GM12874 (cell line): ENCODE measurements at regions not wholly inside any gene's neighbourhood (a gene's known extent, or its start where the extent isn't known, plus 50 kb on each side); places are given as distances from the start of the nearest gene placed in this dataset.

Experiments
- CTCF ChIP-seq: IDR thresholded peaks from 2 replicates; pipeline ENCODE4 v1.5.1; 2011; ENCODE audit warnings: low read depth, mild to moderate bottlenecking, control low read depth, low read length, moderate library complexity; ENCODE audit not compliant: insufficient read depth

DNA sequence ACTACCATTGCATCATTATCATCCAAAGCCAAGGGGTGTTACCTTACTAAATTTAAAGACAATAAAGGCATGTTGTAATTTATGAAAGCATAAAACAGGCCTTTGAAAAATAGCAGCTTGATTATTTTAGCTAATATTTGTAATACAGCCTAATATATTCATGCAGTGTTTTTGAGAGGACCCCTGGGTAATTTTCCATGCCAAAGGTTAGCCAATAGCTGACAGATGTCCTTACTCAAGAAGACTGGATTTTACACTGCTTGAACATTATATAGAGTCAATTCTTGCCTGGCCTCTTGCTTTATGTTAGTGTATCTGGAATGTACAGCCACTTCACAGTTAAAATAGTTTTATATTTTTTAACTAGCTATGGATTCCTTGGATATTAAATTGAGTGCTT, 337.8 kb upstream of the PAPPA start:
- no peak for TF ChIP-seq CTCF

GRCh38 chr9:115832031-115832430, 321.6 kb upstream of the PAPPA start:
- no peak for TF ChIP-seq CTCF

- TF ChIP-seq CTCF, result no peak
These were observed 316.0 kb upstream of the PAPPA start for GRCh38 chr9:115837618-115838017.

DNA sequence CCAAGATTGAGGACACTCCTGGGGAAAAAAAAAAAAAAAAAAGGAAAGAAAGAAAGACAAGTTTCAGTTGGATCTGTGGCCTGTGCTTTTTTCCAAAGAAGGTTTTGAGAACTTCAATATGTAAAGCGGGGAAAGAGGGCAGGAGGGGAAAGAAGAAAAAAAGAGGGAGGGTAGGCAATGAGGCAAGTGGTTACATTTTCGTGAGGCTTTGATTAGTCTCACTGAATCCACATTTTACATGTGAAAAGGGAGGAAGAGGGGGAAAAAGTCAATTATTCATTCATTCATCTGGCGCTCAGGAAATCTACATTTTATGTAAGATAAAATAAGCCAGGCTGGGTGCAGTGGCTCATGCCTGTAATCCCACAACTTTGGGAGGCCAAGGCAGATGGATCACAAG, 315.2 kb upstream of the PAPPA start:
- TF ChIP-seq CTCF, result no peak

DNA sequence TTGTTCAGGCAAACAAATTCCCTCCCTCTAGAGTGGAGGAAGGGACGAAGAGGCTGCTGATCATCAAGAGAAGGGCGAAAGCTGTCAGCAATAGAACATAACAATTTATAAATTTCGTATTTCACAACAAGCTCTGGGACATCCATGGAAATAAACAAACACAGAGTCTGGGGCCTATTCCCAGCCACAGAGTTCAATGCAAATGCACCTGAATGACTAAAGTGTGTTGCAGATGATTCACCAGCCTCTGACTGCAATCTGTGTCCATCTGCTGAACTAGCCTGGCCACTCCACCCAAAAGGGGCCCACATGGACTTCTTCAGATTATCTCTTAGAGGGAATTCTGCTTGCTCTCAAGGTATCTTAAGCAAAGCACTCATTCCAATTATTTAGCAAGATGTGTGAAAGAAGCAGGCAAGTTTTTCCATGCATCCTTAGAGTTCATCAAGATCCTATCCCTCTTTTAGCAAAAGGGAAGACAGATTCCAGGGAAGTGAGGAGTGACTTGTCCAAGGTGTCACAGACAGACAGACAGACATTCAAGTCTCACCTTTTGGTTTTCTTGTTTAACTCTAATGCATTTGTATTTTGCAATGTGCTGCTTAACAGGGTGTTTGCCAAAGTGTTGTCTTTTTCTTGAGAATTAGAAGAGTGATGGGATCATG, 307.8 kb upstream of the PAPPA start:
- TF ChIP-seq CTCF, result no peak

- no peak for TF ChIP-seq CTCF
These were observed 306.4 kb upstream of the PAPPA start for GRCh38 chr9:115847216-115847615.

DNA sequence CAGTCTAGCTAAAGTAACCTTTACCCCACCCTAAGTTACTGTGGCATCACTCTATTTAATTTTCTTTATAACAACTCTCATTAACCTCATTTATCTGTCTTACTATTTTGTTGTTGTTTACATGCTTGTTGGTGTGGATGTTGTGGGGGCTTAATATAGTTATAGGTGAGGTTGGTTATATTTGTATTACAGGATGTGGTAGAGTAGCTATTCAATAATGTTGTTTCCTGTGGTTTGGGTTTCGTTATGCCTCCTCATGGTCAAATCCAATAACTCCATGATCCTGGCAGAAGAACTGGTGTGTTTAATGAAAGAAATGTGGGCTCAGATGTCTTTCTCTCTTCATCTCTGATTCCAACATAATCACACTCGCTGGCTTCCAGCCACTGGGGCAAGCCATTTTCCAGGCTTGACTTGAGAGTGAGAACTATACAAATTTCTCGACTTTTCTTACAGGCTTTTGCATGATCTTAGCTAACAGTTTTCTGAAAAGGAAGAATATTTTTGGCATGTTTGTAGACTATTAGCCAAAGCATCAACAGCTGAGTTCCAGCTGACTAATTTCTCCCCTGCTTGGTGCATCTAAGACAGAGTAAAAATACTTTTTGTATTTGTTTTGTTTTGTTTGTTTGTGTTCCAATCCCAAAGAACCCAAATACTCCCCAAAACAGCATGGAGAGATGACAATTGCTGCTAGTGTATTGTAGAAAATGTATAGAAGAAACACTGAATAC, 303.7 kb upstream of the PAPPA start:
- no peak for TF ChIP-seq CTCF
